ENCODE measurements at regions not wholly inside any gene's neighbourhood (a gene's known extent, or its start where the extent isn't known, plus 50 kb on each side); places are given as distances from the start of the nearest gene placed in this dataset.
A peak's percentile ranks its signal among the peaks of the same experiment; 100 is the strongest.

DNA sequence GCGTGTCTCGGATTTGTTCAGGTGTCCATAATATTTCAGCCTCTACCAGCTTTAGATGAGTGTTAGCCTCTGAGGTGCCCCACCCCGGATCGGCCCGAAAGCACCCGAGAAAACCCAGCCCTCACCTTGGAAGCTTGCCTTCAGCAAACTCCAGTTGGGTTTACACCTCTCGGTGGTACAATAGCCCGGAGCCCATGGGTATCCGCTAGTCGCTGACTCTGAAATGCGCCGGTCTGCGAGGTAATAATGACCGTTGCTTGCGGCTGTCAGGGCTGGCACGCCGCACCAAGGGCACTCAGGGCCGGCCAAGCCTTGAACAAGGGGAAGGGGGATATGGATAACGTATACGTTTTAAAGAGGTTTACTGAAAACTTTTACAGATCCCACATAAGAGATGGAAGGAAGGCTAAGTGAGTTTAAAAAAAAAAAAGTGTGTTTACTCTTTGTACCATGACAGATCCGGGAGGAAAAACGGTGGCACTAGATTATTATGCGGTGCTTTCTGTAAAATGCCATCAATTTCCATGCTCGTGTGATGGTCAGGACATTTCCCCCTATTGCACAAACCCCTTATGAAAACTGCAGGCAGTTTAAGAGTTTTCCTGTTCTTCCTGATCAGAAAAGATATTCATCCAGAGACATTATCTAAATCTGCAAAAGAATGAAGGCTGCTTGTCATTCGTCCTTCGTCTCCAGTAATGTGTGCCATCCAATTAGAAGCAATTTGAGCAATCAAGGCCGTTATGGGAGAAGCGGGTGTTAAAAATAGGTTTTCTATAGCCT is 124.2 kb downstream of the TMEM161B start:
- Mint-ChIP-seq H3K4me1 (no peaks in the 10 kb centered on the region), H3K27ac (no peak overlapping the region), H3K4me3 (peak overlapping the region in 1 of 2 donors; percentile 76), H3K9me3 (no peaks in the 10 kb centered on the region), H3K27me3 (peaks cover 15% of the 10 kb centered on the region)
- DNase-seq (peak in 1 of 2 donors; percentile 5), ATAC-seq (no peak)

DNA sequence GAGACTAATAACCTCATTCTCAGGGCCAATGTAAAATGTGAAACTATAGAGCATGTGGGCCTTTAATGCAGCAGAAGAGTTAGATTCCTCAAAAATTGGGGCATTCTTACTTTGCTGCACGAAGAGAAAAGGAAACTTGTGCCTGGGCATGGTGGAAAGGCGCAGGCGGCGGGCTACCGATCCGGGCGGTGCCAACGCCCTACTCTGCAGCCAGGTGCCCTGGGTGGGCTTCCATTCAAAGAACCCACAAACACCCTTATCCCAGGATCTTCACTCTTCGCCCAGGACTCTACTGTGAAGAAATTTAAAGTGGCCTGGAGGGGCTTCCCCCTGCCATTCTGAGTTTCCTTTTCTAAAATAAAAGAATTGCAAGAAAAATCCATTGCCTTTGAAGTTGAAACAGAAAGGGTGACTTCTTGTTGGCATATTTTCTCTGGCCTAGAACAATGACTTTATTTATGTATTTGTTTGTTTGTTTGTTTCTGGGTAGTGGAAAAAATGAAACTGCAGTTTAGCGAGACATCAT is 124.9 kb downstream of the TMEM161B start:
- ATAC-seq (no peak), DNase-seq (peak in 1 of 2 donors; percentile 2)
- H3K4me1 Mint-ChIP-seq: no peaks in the 10 kb centered on the region
- H3K27me3 Mint-ChIP-seq: peaks cover 15% of the 10 kb centered on the region
- H3K27ac Mint-ChIP-seq: no peak overlapping the region
- no peaks in the 10 kb centered on the region for H3K9me3 Mint-ChIP-seq
- H3K4me3 Mint-ChIP-seq: peak overlapping the region in 1 of 2 donors; percentile 76

DNA sequence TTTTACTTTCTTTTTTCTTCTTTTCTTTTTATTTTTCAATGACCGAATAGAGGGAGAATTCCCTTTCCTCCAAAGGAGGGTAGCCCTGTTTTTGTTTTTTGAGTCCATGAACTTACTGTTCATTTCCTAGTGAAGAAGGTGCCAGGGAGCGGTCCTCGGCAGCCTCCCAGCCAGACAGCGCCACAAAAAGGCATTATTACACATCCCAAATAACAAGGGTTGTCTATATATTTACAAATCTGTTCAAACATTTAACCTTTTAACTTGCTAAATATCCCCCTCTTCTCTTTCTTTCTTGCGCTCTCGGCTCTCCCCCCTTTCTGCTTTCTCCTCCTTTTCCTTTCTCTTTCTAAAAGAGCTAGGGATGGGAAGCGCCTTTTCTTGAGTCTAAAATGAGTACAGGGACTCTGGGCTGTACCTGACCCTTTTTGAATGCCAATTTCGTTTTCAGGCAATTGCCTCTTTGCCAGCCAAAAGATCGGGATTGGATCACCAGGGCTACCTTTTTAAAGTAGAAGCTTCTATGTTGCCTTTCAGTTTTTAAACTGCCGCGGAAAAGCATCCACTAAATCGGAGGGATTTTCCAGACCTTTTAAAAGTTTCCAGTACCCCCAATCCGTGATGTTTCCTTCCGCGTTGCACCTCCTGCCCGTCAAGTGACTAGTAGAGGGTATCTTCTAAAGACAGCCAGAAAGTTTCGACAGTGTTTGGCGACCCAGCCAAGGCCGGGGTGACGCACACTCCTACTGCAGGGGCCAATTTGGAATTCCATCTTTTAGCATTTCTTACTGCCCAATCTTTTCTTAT is 125.6 kb downstream of the TMEM161B start:
- no peak for DNase-seq
- Mint-ChIP-seq H3K27ac (no peak overlapping the region), H3K4me1 (no peaks in the 10 kb centered on the region), H3K9me3 (no peaks in the 10 kb centered on the region), H3K4me3 (no peak overlapping the region), H3K27me3 (peaks cover 17% of the 10 kb centered on the region)
- ATAC-seq: no peak

DNA sequence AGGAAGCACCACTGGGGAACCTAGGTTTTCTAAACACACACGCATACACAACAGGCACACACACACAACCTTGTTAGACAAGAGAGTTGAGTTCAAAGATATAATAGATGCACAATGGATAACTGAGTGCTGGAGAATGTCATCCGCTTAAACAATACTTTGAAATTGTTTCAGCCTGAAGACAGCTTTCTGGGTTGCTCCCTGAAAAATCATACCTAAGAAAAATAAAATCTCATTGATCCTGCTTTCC is 126.1 kb downstream of the TMEM161B start:
- Mint-ChIP-seq H3K27ac (no peak overlapping the region), H3K4me3 (no peak overlapping the region), H3K27me3 (peaks cover 15% of the 10 kb centered on the region), H3K4me1 (no peaks in the 10 kb centered on the region), H3K9me3 (no peaks in the 10 kb centered on the region)
- ATAC-seq: no peak
- no peak for DNase-seq

DNA sequence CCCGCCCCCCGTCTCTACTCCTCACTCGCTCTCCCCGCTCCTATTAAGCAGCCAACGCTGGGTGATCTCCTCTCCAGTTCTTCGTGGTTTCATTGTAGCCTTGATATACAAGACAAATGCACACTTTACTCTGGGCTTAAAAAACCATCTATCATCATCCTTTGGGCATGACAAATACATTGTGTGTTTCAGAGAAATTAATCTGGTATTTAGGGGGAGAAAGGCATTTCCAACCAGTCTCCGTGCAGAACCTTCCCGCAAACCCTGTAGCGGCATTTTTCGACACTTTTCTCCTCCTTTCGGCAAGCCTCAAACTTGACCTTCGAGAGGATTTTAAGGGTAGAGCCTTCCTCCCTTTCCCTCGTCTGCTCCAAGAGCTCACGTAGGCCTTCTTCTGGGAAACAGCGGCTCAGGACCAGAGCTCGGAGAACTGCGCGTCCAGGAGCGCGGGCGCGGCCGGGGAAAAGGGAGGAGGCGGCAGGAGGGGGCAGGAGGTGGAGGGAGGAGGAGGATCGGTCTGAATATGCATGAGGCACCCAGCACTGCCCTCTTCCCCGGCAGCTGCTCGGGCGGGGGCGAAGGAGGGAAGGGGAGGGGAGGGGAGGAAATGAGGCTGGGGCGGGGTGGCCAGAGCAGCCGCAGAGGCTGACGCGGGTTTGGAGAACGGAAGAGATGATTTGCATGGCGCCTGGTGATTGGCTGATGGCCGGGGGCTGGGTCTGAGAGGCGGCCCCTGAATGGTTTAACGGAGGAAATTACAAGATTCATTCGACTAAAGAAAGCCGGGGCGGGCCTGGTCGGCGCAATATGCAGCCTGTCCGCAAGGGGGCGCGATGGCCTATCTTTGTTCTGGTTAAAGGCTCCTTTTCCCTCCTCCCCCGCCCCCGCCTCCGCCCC is 127.5 kb downstream of the TMEM161B start:
- ATAC-seq (peak; percentile 96), DNase-seq (peak; percentile 81 to 92)
- Mint-ChIP-seq H3K27ac (no peak overlapping the region), H3K4me1 (no peaks in the 10 kb centered on the region), H3K27me3 (peaks cover 20% of the 10 kb centered on the region), H3K4me3 (no peak overlapping the region), H3K9me3 (no peaks in the 10 kb centered on the region)

DNA sequence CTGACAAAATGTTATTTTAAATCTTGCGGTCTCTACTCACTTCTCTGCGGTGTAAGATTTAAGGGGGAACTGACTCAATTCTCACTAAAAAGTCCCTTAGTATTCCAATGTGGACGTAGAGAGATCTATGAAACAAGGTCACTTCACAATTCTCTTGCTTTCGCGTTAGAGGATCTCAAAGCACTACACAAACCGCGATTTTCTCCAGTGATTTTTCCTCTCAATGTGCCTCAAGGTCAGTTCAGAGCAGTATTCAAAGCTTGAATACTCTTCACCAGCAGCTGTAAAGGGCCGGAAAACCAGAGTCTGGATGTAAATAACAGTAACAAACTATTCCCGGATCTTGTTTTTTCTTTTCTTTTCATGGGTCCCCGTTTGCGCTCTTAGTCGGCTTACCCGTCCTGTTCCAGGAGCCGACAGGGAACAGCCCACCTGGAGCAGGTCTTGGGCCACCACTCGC is 128.2 kb downstream of the TMEM161B start:
- DNase-seq (no peak), ATAC-seq (no peak)
- Mint-ChIP-seq H3K4me1 (no peaks in the 10 kb centered on the region), H3K9me3 (no peaks in the 10 kb centered on the region), H3K27ac (no peak overlapping the region), H3K4me3 (no peak overlapping the region), H3K27me3 (peaks cover 20% of the 10 kb centered on the region)

DNA sequence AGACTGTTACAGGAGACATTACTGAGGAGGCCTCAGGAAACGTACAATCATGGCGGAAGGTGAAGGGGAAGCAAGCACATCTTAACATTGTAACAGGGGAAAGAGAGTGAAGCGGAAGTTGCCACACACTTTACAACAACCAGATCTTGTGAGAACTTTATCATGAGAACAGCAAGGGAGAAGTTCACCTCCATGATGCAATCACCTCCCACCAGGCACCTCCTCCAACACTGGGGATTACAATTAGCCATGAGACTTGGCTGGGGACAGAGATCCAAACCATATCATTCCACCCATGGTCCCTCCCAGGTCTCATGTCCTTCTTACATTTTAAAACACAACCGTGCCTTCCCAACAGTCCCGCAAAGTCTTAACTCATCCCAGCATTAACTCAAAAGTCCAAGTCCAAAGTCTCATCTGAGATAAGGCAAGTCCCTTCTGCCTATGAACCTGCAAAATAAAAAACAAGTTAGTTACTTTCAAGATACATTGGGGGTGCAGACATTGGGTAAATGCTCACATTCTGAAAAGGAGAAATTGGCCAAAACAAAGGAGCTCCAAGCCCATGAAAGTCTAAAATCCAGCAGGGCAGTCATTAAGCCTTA is 138.3 kb downstream of the TMEM161B start:
- H3K27ac Mint-ChIP-seq: no peak overlapping the region
- peaks cover 26% of the 10 kb centered on the region for H3K27me3 Mint-ChIP-seq
- H3K9me3 Mint-ChIP-seq: peaks cover 0 to 16% of the 10 kb centered on the region in 2 donors
- no peak overlapping the region for H3K4me3 Mint-ChIP-seq
- ATAC-seq (no peak), DNase-seq (no peak)
- H3K4me1 Mint-ChIP-seq: no peaks in the 10 kb centered on the region

DNA sequence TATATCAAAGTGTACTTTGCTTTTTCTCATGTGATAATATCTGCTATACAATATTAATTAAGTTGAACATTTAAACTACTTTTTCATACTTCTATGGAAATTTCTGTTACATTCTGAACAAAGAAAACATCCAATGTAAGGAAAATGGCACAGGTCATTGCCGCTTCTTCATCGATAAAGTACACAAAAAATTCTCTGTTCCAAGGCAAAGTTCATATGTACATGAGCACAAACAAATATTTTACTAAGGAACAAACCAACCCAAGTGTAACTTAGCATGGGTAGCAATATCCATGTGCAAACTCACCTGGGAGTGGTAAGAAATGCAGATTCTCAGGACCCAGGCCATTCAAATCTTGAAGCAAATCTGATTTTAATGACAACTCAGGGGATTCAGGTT is 139.8 kb downstream of the TMEM161B start:
- no peak for DNase-seq
- ATAC-seq: no peak
- Mint-ChIP-seq H3K27ac (no peak overlapping the region), H3K4me3 (no peak overlapping the region), H3K4me1 (no peaks in the 10 kb centered on the region), H3K9me3 (peaks cover 0 to 16% of the 10 kb centered on the region in 2 donors), H3K27me3 (peaks cover 26% of the 10 kb centered on the region)

DNA sequence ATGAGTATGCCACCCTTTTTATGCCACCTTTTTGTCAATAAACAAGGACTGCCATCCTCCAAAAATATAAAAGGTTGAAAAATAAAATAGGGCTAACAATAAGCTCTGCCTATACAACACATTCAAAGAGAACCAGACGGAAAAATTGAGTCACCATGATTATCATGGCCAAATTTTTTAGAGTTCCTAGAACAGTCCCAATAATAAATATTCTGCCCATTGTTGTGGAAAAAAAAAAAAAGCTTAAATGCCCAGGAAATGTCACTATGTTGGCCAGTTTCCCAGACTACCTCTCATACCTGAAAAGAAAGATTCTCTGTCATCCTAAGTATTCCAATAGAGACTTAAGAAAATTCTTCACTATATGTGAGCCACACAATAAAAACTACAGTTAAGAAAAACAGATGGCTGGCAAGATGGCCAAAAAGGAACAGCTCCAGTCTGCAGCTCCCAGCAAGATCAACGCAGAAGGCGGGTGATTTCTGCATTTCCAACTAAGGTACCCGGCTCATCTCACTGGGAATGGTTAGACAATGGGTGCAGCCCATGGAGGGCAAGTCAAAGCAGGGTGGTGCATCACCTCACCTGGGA is 149.0 kb downstream of the TMEM161B start:
- Mint-ChIP-seq H3K27me3 (peaks cover 23% of the 10 kb centered on the region), H3K27ac (no peak overlapping the region), H3K9me3 (peaks cover 5 to 6% of the 10 kb centered on the region in 2 donors), H3K4me1 (no peaks in the 10 kb centered on the region), H3K4me3 (no peak overlapping the region)
- no peak for DNase-seq
- no peak for ATAC-seq

DNA sequence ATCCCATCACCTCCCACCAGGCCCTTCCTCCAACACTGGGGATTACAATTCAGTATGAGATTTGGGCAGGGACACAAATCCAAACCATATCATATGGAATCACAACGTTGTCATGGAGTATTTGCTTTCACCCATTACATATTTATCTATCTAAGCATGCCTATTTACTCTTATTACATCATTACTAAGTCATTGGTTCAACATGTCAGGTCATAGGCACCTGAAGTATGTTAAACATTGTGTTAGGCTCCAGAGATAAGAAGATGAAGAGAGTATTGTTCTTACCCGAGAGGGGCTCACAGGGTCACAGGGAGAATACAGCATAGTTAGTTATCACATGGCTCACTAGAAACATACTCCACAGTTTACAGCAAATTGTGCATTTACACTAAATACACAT is 150.5 kb downstream of the TMEM161B start:
- no peak overlapping the region for H3K4me3 Mint-ChIP-seq
- ATAC-seq (no peak), DNase-seq (no peak)
- peaks cover 26% of the 10 kb centered on the region for H3K27me3 Mint-ChIP-seq
- H3K27ac Mint-ChIP-seq: no peak overlapping the region
- peaks cover 5 to 6% of the 10 kb centered on the region in 2 donors for H3K9me3 Mint-ChIP-seq
- H3K4me1 Mint-ChIP-seq: no peaks in the 10 kb centered on the region

DNA sequence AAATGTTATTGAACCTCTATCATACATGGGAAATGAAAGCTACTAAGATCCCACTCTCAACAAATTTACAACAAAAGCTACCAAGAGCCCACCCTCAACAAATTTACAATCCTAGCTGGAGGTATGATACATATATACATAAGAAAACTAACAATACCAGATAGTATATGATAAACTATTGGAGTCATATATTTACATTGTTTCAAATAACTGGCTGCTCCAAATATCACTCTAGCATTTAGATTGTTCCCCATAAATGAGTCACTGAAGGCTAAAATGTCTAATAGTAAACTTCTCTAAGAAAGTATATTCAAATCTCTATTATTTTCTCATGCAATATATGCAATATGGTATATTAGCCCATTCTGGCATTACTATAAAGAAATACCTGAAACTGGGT is 151.1 kb downstream of the TMEM161B start:
- DNase-seq: no peak
- Mint-ChIP-seq H3K27me3 (peaks cover 26% of the 10 kb centered on the region), H3K27ac (no peak overlapping the region), H3K4me3 (no peak overlapping the region), H3K4me1 (no peaks in the 10 kb centered on the region), H3K9me3 (peaks cover 5 to 6% of the 10 kb centered on the region in 2 donors)
- no peak for ATAC-seq

DNA sequence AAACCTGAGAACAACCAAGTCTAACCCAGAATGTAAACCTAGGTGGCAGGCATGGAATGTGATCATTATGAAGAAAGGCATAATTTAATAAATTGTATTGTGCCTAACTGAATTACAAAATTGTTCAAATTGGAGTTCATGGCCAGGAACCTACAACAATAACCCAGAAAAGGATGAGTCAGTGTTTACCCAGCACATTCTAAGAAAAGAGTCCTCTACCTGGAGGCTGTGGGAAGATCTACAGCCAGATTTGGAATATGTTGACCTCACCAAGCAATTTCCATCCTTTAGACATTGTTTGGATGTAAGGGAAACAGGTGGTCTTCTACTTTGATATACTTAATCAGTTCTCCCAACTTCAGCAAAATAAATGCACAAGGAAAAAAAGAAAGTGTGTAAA is 152.2 kb downstream of the TMEM161B start:
- Mint-ChIP-seq H3K4me1 (no peaks in the 10 kb centered on the region), H3K4me3 (no peak overlapping the region), H3K9me3 (peaks cover 2 to 6% of the 10 kb centered on the region in 2 donors), H3K27ac (no peak overlapping the region), H3K27me3 (peaks cover 25% of the 10 kb centered on the region)
- ATAC-seq: no peak
- no peak for DNase-seq

DNA sequence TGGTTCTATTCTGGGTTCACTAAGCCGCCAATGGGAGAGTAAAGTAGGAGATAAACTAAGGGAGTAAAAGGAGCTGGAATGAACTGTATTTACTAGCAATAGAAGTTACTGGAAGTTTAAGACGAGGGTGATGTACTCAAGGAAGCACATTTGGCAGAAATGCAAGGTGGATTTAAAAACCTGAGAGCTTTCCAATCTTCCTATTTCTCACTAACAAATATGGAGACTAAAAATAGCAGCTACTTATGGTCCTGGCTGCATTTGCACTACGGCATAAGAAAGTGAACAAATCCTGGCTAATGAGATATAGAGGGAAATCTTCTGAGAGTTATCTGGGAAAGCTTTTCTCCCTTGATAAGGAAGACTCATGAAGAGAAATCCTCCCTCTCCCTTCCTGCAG is 153.4 kb downstream of the TMEM161B start:
- ATAC-seq: no peak
- no peaks in the 10 kb centered on the region for H3K4me1 Mint-ChIP-seq
- H3K27ac Mint-ChIP-seq: no peak overlapping the region
- DNase-seq: no peak
- no peak overlapping the region for H3K4me3 Mint-ChIP-seq
- H3K27me3 Mint-ChIP-seq: peaks cover 17% of the 10 kb centered on the region
- no peaks in the 10 kb centered on the region for H3K9me3 Mint-ChIP-seq

DNA sequence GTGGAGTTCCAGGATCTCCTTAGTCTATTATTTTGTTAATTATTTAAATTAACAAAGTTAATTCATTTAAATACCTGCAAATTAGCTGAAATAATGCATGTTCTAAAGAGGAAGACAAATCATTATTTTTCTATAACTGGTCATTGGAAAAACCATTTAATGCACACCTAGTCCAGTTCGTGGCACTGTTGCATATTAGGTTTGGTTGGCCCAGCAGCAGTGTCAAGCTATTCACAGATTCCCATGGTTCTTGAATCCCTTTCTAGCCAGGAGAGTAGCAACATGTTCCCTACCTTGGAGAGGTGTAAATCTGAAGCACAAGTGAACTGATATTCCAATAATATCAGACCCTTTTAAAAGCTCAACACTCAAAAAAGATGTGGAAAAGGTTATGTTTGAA is 155.2 kb downstream of the TMEM161B start:
- H3K27me3 Mint-ChIP-seq: peaks cover 17% of the 10 kb centered on the region
- no peak overlapping the region for H3K27ac Mint-ChIP-seq
- H3K4me1 Mint-ChIP-seq: no peaks in the 10 kb centered on the region
- H3K9me3 Mint-ChIP-seq: no peaks in the 10 kb centered on the region
- DNase-seq (no peak), ATAC-seq (no peak)
- H3K4me3 Mint-ChIP-seq: no peak overlapping the region

DNA sequence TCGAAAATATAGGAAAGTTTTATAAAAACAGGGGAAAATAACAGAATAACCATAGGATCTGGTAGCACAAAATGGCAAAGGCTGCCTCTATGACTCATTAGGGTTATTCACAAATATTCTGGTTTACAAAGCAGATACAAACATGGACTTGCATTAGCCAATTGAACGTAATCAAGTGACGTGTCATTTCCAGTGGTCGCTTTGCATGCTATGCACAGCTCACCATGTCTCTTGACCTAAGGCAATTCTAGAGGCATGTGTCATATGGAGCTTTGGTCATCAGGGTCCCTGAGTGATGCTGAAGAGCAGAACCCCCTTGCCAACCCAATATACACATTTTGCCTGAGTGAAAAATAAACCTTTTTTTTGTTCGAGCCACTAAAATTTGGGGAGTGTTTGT is 158.8 kb downstream of the TMEM161B start:
- no peaks in the 10 kb centered on the region for H3K4me1 Mint-ChIP-seq
- no peaks in the 10 kb centered on the region for H3K9me3 Mint-ChIP-seq
- no peak for ATAC-seq
- H3K27ac Mint-ChIP-seq: no peak overlapping the region
- H3K4me3 Mint-ChIP-seq: no peak overlapping the region
- DNase-seq: no peak
- H3K27me3 Mint-ChIP-seq: peaks cover 4% of the 10 kb centered on the region
